NT2/D1 (cell line): ENCODE measurements at regions not wholly inside any gene's neighbourhood (a gene's known extent, or its start where the extent isn't known, plus 50 kb on each side); places are given as distances from the start of the nearest gene placed in this dataset.

ENCODE experiments used
- DNase-seq: peaks from one replicate; pipeline ENCODE4 v3.0.0-alpha.2; 2011; ENCODE audit warnings: low read depth, low spot score
- H3K27me3 ChIP-seq: 2 replicates; pipeline ENCODE4 v1.6.0; 2011; ENCODE audit warnings: mild to moderate bottlenecking; ENCODE audit not compliant: insufficient read length, insufficient read depth
- H3K36me3 ChIP-seq: 2 replicates; pipeline ENCODE4 v1.6.1; 2011; ENCODE audit warnings: mild to moderate bottlenecking, low read length, mixed read lengths; ENCODE audit not compliant: insufficient read depth, insufficient read length
- H3K4me1 ChIP-seq: 2 replicates; pipeline ENCODE4 v1.5.1; 2011; ENCODE audit not compliant: insufficient read depth, insufficient read length
- H3K4me3 ChIP-seq: 2 replicates; pipeline ENCODE4 v1.5.1; 2011; ENCODE audit warnings: low read depth; ENCODE audit not compliant: insufficient read length
- H3K9ac ChIP-seq: 2 replicates; pipeline ENCODE4 v1.6.0; 2011; ENCODE audit warnings: low read depth; ENCODE audit not compliant: insufficient read length
- H3K9me3 ChIP-seq: 2 replicates; pipeline ENCODE4 v1.5.1; 2011; ENCODE audit warnings: mild to moderate bottlenecking, low read length; ENCODE audit not compliant: insufficient read depth
- SUZ12 ChIP-seq: IDR thresholded peaks from 2 replicates; pipeline ENCODE4 v1.6.1; 2011; ENCODE audit not compliant: insufficient read length, insufficient read depth; ENCODE audit errors: extremely low read depth
- YY1 ChIP-seq: IDR thresholded peaks from 2 replicates; pipeline ENCODE4 v1.6.1; 2011; ENCODE audit not compliant: insufficient read length, insufficient read depth
- ZNF274 ChIP-seq: IDR thresholded peaks from 2 replicates; pipeline ENCODE4 v1.6.1; 2011; ENCODE audit warnings: mild to moderate bottlenecking, low read depth, low read length

- H3K4me3 ChIP-seq: no peak overlapping the region
- no peak for TF ChIP-seq YY1
- no peak for TF ChIP-seq SUZ12
- no peaks in the 10 kb centered on the region for H3K36me3 ChIP-seq
- no peak overlapping the region for H3K9ac ChIP-seq
- DNase-seq: no peak
- peaks cover 3% of the 10 kb centered on the region for H3K4me1 ChIP-seq
- H3K9me3 ChIP-seq: no peaks in the 10 kb centered on the region
- no peaks in the 10 kb centered on the region for H3K27me3 ChIP-seq
Measured at GRCh38 chr16:82497139-82497538, 129.6 kb upstream of the CDH13 start.

GRCh38 chr16:82488460-82488859 lies 138.3 kb upstream of the CDH13 start:
- Histone ChIP-seq H3K9ac (no peak overlapping the region), H3K9me3 (no peaks in the 10 kb centered on the region), H3K4me3 (no peak overlapping the region), H3K36me3 (no peaks in the 10 kb centered on the region), H3K4me1 (no peaks in the 10 kb centered on the region), H3K27me3 (no peaks in the 10 kb centered on the region)
- no peak for DNase-seq
- TF ChIP-seq YY1 (no peak), ZNF274 (no peak), SUZ12 (no peak)

- no peaks in the 10 kb centered on the region for H3K4me1 ChIP-seq
- no peak overlapping the region for H3K9ac ChIP-seq
- no peak overlapping the region for H3K4me3 ChIP-seq
- H3K27me3 ChIP-seq: no peaks in the 10 kb centered on the region
- DNase-seq: no peak
- no peak for TF ChIP-seq YY1
- no peak for TF ChIP-seq ZNF274
- TF ChIP-seq SUZ12: no peak
- no peaks in the 10 kb centered on the region for H3K36me3 ChIP-seq
- no peaks in the 10 kb centered on the region for H3K9me3 ChIP-seq
Measured at GRCh38 chr16:82481455-82481854, 145.3 kb upstream of the CDH13 start.

GRCh38 chr16:82476786-82477185 lies 150.0 kb upstream of the CDH13 start:
- no peak overlapping the region for H3K4me3 ChIP-seq
- H3K27me3 ChIP-seq: no peaks in the 10 kb centered on the region
- TF ChIP-seq ZNF274 (no peak), YY1 (no peak), SUZ12 (no peak)
- no peaks in the 10 kb centered on the region for H3K36me3 ChIP-seq
- DNase-seq: no peak
- H3K4me1 ChIP-seq: no peaks in the 10 kb centered on the region
- H3K9ac ChIP-seq: no peak overlapping the region
- no peaks in the 10 kb centered on the region for H3K9me3 ChIP-seq

GRCh38 chr16:82470620-82471152 lies 156.1 kb upstream of the CDH13 start:
- DNase-seq: no peak
- H3K9ac ChIP-seq: no peak overlapping the region
- H3K27me3 ChIP-seq: no peaks in the 10 kb centered on the region
- no peaks in the 10 kb centered on the region for H3K4me1 ChIP-seq
- no peak overlapping the region for H3K4me3 ChIP-seq
- H3K9me3 ChIP-seq: no peaks in the 10 kb centered on the region
- no peak for TF ChIP-seq ZNF274
- TF ChIP-seq YY1: no peak
- TF ChIP-seq SUZ12: no peak
- no peaks in the 10 kb centered on the region for H3K36me3 ChIP-seq

- no peak overlapping the region for H3K9ac ChIP-seq
- no peak for TF ChIP-seq ZNF274
- no peak for TF ChIP-seq SUZ12
- no peak for TF ChIP-seq YY1
- H3K4me1 ChIP-seq: no peaks in the 10 kb centered on the region
Measured at GRCh38 chr16:82470016-82470415, 156.8 kb upstream of the CDH13 start.

GRCh38 chr16:82464187-82464586 lies 162.6 kb upstream of the CDH13 start:
- H3K4me1 ChIP-seq: no peaks in the 10 kb centered on the region
- no peak for TF ChIP-seq ZNF274
- TF ChIP-seq SUZ12: no peak
- TF ChIP-seq YY1: no peak

More at GRCh38 chr16:82470016-82470415, 156.8 kb upstream of the CDH13 start:
- no peaks in the 10 kb centered on the region for H3K9me3 ChIP-seq
- H3K27me3 ChIP-seq: no peaks in the 10 kb centered on the region
- H3K4me3 ChIP-seq: no peak overlapping the region
- no peaks in the 10 kb centered on the region for H3K36me3 ChIP-seq
- DNase-seq: no peak

GRCh38 chr16:82460766-82461165 lies 166.0 kb upstream of the CDH13 start:
- no peak for DNase-seq
- Histone ChIP-seq H3K36me3 (no peaks in the 10 kb centered on the region), H3K4me1 (no peaks in the 10 kb centered on the region), H3K9me3 (no peaks in the 10 kb centered on the region), H3K4me3 (no peak overlapping the region), H3K27me3 (no peaks in the 10 kb centered on the region), H3K9ac (no peak overlapping the region)
- no peak for TF ChIP-seq ZNF274
- no peak for TF ChIP-seq YY1
- no peak for TF ChIP-seq SUZ12

More at GRCh38 chr16:82464187-82464586, 162.6 kb upstream of the CDH13 start:
- Histone ChIP-seq H3K36me3 (no peaks in the 10 kb centered on the region), H3K9me3 (no peaks in the 10 kb centered on the region), H3K9ac (no peak overlapping the region), H3K4me3 (no peak overlapping the region), H3K27me3 (no peaks in the 10 kb centered on the region)
- DNase-seq: no peak
